ENCODE measurements at regions not wholly inside any gene's neighbourhood (a gene's known extent, or its start where the extent isn't known, plus 50 kb on each side); places are given as distances from the start of the nearest gene placed in this dataset.

GRCh38 chr3:144923046-144923775 lies 951.6 kb downstream of the DIPK2A start:
- TF ChIP-seq CTCF (conservative IDR thresholded peaks at IDR 0.05) = no peak
- Histone ChIP-seq H2BK12ac (ENCODE audit: insufficient read length, low read depth, low read length) (no peak overlapping the region), H3K23ac (ENCODE audit: insufficient read length, low read depth, low read length) (no peak overlapping the region), H3K9me3 (ENCODE audit: control insufficient read depth, low read depth, low read length) (no peaks in the 10 kb centered on the region), H3K9ac (ENCODE audit: extremely low read depth, insufficient read length, low read length) (no peak overlapping the region), H2BK20ac (ENCODE audit: low read depth, low read length, poor library complexity, severe bottlenecking) (no peak overlapping the region), H3K14ac (ENCODE audit: insufficient read depth, low read length) (no peak overlapping the region), H2AK5ac (ENCODE audit: insufficient read length, low read length) (no peak overlapping the region), H3K79me2 (ENCODE audit: insufficient read depth, low read length) (no peaks in the 10 kb centered on the region), H2BK15ac (ENCODE audit: low read depth, low read length) (no peak overlapping the region), H4K5ac (ENCODE audit: insufficient read length, low read depth, low read length) (no peak overlapping the region), H4K91ac (ENCODE audit: insufficient read length, low read depth, low read length) (no peak overlapping the region), H3K4ac (ENCODE audit: low read depth, low read length) (no peak overlapping the region), H3K27ac (ENCODE audit: insufficient read length, low read depth, low read length) (no peak overlapping the region), H4K20me1 (ENCODE audit: control insufficient read depth, insufficient read depth, insufficient read length) (no peaks in the 10 kb centered on the region), H2BK120ac (ENCODE audit: low read depth, low read length, poor library complexity, severe bottlenecking) (no peak overlapping the region), H3K79me1 (ENCODE audit: insufficient read depth, low read depth, low read length, poor library complexity, severe bottlenecking) (no peaks in the 10 kb centered on the region), H3K4me2 (ENCODE audit: insufficient read depth, insufficient read length, low read length) (no peak overlapping the region), H3T11ph (ENCODE audit: low read length) (no peak overlapping the region), H3K18ac (ENCODE audit: insufficient read length, low read depth, low read length) (no peak overlapping the region), H3K23me2 (ENCODE audit: insufficient read length, low read depth, low read length, poor library complexity, severe bottlenecking) (no peaks in the 10 kb centered on the region), H3K56ac (ENCODE audit: insufficient read length, low read depth, low read length) (no peak overlapping the region), H2BK5ac (ENCODE audit: insufficient read length, low read length) (no peak overlapping the region), H2AFZ (ENCODE audit: low read length) (no peak overlapping the region), H3K4me1 (ENCODE audit: insufficient read depth, low read length) (no peaks in the 10 kb centered on the region), H3K27me3 (ENCODE audit: insufficient read depth, low read length) (no peaks in the 10 kb centered on the region), H4K8ac (replicated peaks; ENCODE audit: insufficient read length, low read depth, low read length) (no peak overlapping the region)
- DNase-seq = no peak
- Mint-ChIP-seq H3K9me3 (no peaks in the 10 kb centered on the region), H3K27me3 (ENCODE audit: low read depth) (no peaks in the 10 kb centered on the region), H3K27ac (no peak overlapping the region), H3K4me3 (no peak overlapping the region), H3K36me3 (ENCODE audit: insufficient read depth in 1 of 3, low read depth in 3 of 3) (no peaks in the 10 kb centered on the region), H3K4me1 (no peaks in the 10 kb centered on the region)
- no CpG with 5 or more reads among the region's 3 CpGs for WGBS (ENCODE audit: extremely low coverage, insufficient read length, low lambda C conversion rate)

Measured in H9 (cell line).